Tibial nerve (tissue), 4 donors: ENCODE measurements at regions not wholly inside any gene's neighbourhood (a gene's known extent, or its start where the extent isn't known, plus 50 kb on each side); places are given as distances from the start of the nearest gene placed in this dataset.

Experiments
- EP300 ChIP-seq, 2 donors: sonication (generic); formaldehyde crosslinking; IDR thresholded peaks; one replicate each; pipeline ENCODE4 v1.6.1; 2017; ENCODE audit warnings: antibody characterized with exemption in 2 of 2, mild to moderate bottlenecking in 1 of 2
- POLR2A ChIP-seq, 2 donors: fragments of 450-650 bp; IDR thresholded peaks; one replicate each; pipeline ENCODE4 v1.6.1; 2017; ENCODE audit warnings: antibody characterized with exemption in 2 of 2, mild to moderate bottlenecking in 2 of 2, moderate library complexity in 2 of 2
- TF ChIP-seq, protein P1 (sequence below), 5 experiments: fragments of 200-600 bp in 3 of 5; fragments of 450-650 bp in 2 of 5; sonication (generic) in 3 of 5; IDR thresholded peaks; one replicate each; pipeline ENCODE4 v1.5.1; 2016 to 2019; ENCODE audit warnings: antibody characterized with exemption in 5 of 5, mild to moderate bottlenecking in 3 of 5, moderate library complexity in 2 of 5

DNA sequence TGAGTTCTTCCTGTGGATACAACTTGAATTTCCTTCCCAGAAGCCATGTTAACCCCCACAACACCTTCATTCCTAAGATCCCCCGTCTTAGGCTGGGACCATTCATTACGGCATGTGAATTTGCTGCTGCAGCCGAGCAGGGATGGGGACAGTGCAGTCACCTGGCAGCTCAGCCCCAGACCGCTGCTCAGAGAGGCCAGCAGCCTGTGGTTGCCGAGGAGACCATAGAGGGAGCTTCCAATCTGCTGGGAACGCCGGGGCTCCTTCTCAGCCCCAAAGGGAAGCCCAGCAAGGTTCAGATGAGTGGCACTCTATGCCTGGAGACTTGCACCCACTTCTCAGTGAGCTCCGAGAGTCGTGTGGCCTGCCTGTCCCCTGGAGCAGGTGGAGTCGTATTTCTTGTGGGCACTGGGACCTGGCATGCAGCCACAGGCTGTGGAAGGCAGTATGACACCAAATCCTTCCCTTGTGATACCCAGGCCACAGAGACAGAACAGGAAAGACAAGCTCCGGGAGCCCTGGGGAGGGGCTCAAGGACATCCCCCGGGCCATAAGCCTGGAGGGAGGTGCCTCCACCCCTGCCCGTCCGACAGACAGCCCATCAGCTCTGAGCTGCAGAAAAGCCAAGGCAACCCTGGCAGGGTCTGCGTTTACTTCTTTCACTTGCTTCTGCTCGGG lies 167.3 kb downstream of the FAM43A start:
- TF ChIP-seq, protein P1, sequence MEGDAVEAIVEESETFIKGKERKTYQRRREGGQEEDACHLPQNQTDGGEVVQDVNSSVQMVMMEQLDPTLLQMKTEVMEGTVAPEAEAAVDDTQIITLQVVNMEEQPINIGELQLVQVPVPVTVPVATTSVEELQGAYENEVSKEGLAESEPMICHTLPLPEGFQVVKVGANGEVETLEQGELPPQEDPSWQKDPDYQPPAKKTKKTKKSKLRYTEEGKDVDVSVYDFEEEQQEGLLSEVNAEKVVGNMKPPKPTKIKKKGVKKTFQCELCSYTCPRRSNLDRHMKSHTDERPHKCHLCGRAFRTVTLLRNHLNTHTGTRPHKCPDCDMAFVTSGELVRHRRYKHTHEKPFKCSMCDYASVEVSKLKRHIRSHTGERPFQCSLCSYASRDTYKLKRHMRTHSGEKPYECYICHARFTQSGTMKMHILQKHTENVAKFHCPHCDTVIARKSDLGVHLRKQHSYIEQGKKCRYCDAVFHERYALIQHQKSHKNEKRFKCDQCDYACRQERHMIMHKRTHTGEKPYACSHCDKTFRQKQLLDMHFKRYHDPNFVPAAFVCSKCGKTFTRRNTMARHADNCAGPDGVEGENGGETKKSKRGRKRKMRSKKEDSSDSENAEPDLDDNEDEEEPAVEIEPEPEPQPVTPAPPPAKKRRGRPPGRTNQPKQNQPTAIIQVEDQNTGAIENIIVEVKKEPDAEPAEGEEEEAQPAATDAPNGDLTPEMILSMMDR (IDR thresholded peaks at IDR 0.05), result no peak
- TF ChIP-seq EP300 (IDR thresholded peaks at IDR 0.05) (no peak), POLR2A (IDR thresholded peaks at IDR 0.05) (no peak)
